Motor neuron (in vitro differentiated cells): ENCODE measurements at regions not wholly inside any gene's neighbourhood (a gene's known extent, or its start where the extent isn't known, plus 50 kb on each side); places are given as distances from the start of the nearest gene placed in this dataset.

Experiments used
- ATAC-seq, 8 experiments: fragments of 200-7000 bp; cut with Tn5 transposase; replicated peaks in 6 of 8; 2 replicates each; pipeline ENCODE4 v1.8.0; 2021; ENCODE audit warnings: mild to moderate bottlenecking in 8 of 8, moderate library complexity in 8 of 8
- H3K27ac ChIP-seq, 2 donors: fragments of 250-450 bp; sonication (Bioruptor Pico); 2 replicates each; pipeline ENCODE4 v1.9.0; 2021; ENCODE audit warnings: antibody characterized with exemption in 2 of 2, mild to moderate bottlenecking in 2 of 2, moderate library complexity in 1 of 2
- H3K4me1 ChIP-seq, 2 donors: fragments of 250-450 bp; sonication (Bioruptor Pico); replicated peaks in 1 of 2; 2 replicates each; pipeline ENCODE4 v1.6.1; 2021; ENCODE audit warnings: antibody characterized with exemption in 2 of 2, mild to moderate bottlenecking in 2 of 2, moderate library complexity in 1 of 2
- H3K4me3 ChIP-seq, 5 donors: fragments of 250-450 bp; sonication (Bioruptor Pico); 2 replicates each; pipeline ENCODE4 v1.9.0; 2021; ENCODE audit warnings: antibody characterized with exemption in 5 of 5, mild to moderate bottlenecking in 5 of 5, moderate library complexity in 4 of 5
- WGBS, 10 experiments: fragments of 450-650 bp; shearing (Covaris generic); methylation state at CpG; one replicate each; pipeline ENCODE4 v1.0.0; 2022; 5-methylcytosine and 5-hydroxymethylcytosine counted together
- in situ Hi-C, 9 experiments: fragments of 400-800 bp; cut with MboI; loops; one replicate each; pipeline ENCODE4 v1.15.0; 2021; ENCODE audit warnings: low sequenced_read_pairs in 9 of 9, low pct_unique_long_range_greater_than_20kb in 2 of 9; ENCODE audit not compliant: unreplicated experiment in 9 of 9

GRCh38 chr1:163824490-163824889 lies 502.7 kb downstream of the NUF2 start:
- peaks cover 0 to 4% of the 10 kb centered on the region in 2 donors for H3K4me1 ChIP-seq
- H3K4me3 ChIP-seq = no peak overlapping the region
- H3K27ac ChIP-seq = no peak overlapping the region
- in situ Hi-C loops = no loop called here
- peak in 1 of 8 experiments; percentile 15 for ATAC-seq
- 60 to 100% (median 93%) methylated on average over 1 to 3 of the region's 3 CpGs; no CpG with 5 or more reads in 1 of the 10 experiments for WGBS, 10 experiments

- H3K27ac ChIP-seq = no peak overlapping the region
- ATAC-seq = no peak
- in situ Hi-C loops = no loop called here
- peaks cover 0 to 4% of the 10 kb centered on the region in 2 donors for H3K4me1 ChIP-seq
- H3K4me3 ChIP-seq = no peak overlapping the region
- WGBS, 10 experiments = 59 to 100% (median 81%) methylated on average over 1 to 3 of the region's 3 CpGs
These were observed 504.7 kb downstream of the NUF2 start for GRCh38 chr1:163826500-163826899.

GRCh38 chr1:163834778-163835177 lies 513.0 kb downstream of the NUF2 start:
- 80 to 100% (median 100%) methylated on average over 1 to 2 of the region's 2 CpGs; no CpG with 5 or more reads in 3 of the 10 experiments for WGBS, 10 experiments
- in situ Hi-C loops = no loop called here
- no peak overlapping the region for H3K4me3 ChIP-seq

GRCh38 chr1:163836481-163836880 lies 514.7 kb downstream of the NUF2 start:
- Histone ChIP-seq H3K27ac (no peak overlapping the region), H3K4me3 (no peak overlapping the region), H3K4me1 (peaks cover 15 to 37% of the 10 kb centered on the region in 2 donors)
- in situ Hi-C loops = no loop called here
- 0 to 90% (median 46%) methylated on average over 1 of the region's 1 CpG; no CpG with 5 or more reads in 6 of the 10 experiments for WGBS, 10 experiments
- ATAC-seq = peak in 4 of 8 experiments; percentile 31 to 78 (median 74)

More at GRCh38 chr1:163834778-163835177, 513.0 kb downstream of the NUF2 start:
- Histone ChIP-seq H3K27ac (no peak overlapping the region), H3K4me1 (peaks cover 15 to 30% of the 10 kb centered on the region in 2 donors)
- ATAC-seq = no peak

- Histone ChIP-seq H3K27ac (no peak overlapping the region), H3K4me3 (no peak overlapping the region), H3K4me1 (peaks cover 17 to 44% of the 10 kb centered on the region in 2 donors)
- WGBS, 10 experiments = 58 to 100% (median 89%) methylated on average over 1 to 3 of the region's 3 CpGs
- in situ Hi-C loops = no loop called here
- ATAC-seq = peak in 3 of 8 experiments; percentile 31 to 61 (median 48)
These were observed 515.5 kb downstream of the NUF2 start for GRCh38 chr1:163837206-163837605.

- ATAC-seq = peak in 3 of 8 experiments; percentile 20 to 43 (median 34)
- WGBS, 10 experiments = 0 to 67% (median 43%) methylated on average over 1 to 2 of the region's 2 CpGs; no CpG with 5 or more reads in 1 of the 10 experiments
- Histone ChIP-seq H3K4me1 (peaks cover 13 to 52% of the 10 kb centered on the region in 2 donors), H3K4me3 (no peak overlapping the region), H3K27ac (peak overlapping the region in 1 of 2 donors; percentile 3)
- in situ Hi-C loops = no loop called here
These were observed 520.8 kb downstream of the NUF2 start for GRCh38 chr1:163842571-163842970.

- Histone ChIP-seq H3K27ac (peak overlapping the region in 1 of 2 donors; percentile 20), H3K4me3 (no peak overlapping the region), H3K4me1 (peaks cover 13 to 49% of the 10 kb centered on the region in 2 donors)
- WGBS, 10 experiments = 0 to 78% (median 40%) methylated on average over 1 of the region's 1 CpG; no CpG with 5 or more reads in 3 of the 10 experiments
- peak; percentile 83 to 100 (median 94) for ATAC-seq
- in situ Hi-C loops = no loop called here
These were observed 522.7 kb downstream of the NUF2 start for GRCh38 chr1:163844459-163844858.

- 40 to 100% (median 63%) methylated on average over 1 to 3 of the region's 3 CpGs; no CpG with 5 or more reads in 1 of the 10 experiments for WGBS, 10 experiments
- Histone ChIP-seq H3K4me1 (peaks cover 13 to 49% of the 10 kb centered on the region in 2 donors), H3K27ac (peak overlapping the region in 1 of 2 donors; percentile 8), H3K4me3 (no peak overlapping the region)
- in situ Hi-C loops = no loop called here
- ATAC-seq = peak in 5 of 8 experiments; percentile 57 to 87 (median 72)
These were observed 523.5 kb downstream of the NUF2 start for GRCh38 chr1:163845279-163845678.

- Histone ChIP-seq H3K4me1 (peaks cover 0 to 25% of the 10 kb centered on the region in 2 donors), H3K4me3 (no peak overlapping the region), H3K27ac (peak overlapping the region in 1 of 2 donors; percentile 13)
- WGBS, 10 experiments = 10 to 60% (median 47%) methylated on average over 1 to 6 of the region's 6 CpGs
- ATAC-seq = peak in 6 of 8 experiments; percentile 48 to 98 (median 79)
- in situ Hi-C loops = no loop called here
These were observed 542.0 kb downstream of the NUF2 start for GRCh38 chr1:163863731-163864130.

- 20 to 91% (median 83%) methylated on average over 1 of the region's 1 CpG; no CpG with 5 or more reads in 5 of the 10 experiments for WGBS, 10 experiments
- peak in 3 of 8 experiments; percentile 42 to 70 (median 57) for ATAC-seq
- Histone ChIP-seq H3K4me3 (no peak overlapping the region), H3K4me1 (peaks cover 0 to 25% of the 10 kb centered on the region in 2 donors), H3K27ac (no peak overlapping the region)
- in situ Hi-C loops = no loop called here
These were observed 542.5 kb downstream of the NUF2 start for GRCh38 chr1:163864207-163864606.

- WGBS, 10 experiments = 34 to 100% (median 91%) methylated on average over 1 to 2 of the region's 2 CpGs; no CpG with 5 or more reads in 1 of the 10 experiments
- Histone ChIP-seq H3K4me1 (peaks cover 0 to 25% of the 10 kb centered on the region in 2 donors), H3K27ac (no peak overlapping the region), H3K4me3 (no peak overlapping the region)
- ATAC-seq = no peak
- in situ Hi-C loops = no loop called here
These were observed 544.8 kb downstream of the NUF2 start for GRCh38 chr1:163866564-163866963.

- WGBS, 10 experiments = 0 to 83% (median 61%) methylated on average over 1 to 2 of the region's 2 CpGs
- H3K4me1 ChIP-seq = peaks cover 9% of the 10 kb centered on the region in 2 donors
- ATAC-seq = peak in 3 of 8 experiments; percentile 3 to 28 (median 10)
- in situ Hi-C loops = no loop called here
- no peak overlapping the region for H3K4me3 ChIP-seq
- no peak overlapping the region for H3K27ac ChIP-seq
These were observed 548.9 kb downstream of the NUF2 start for GRCh38 chr1:163870666-163871065.

- 14 to 100% (median 86%) methylated on average over 1 to 4 of the region's 4 CpGs for WGBS, 10 experiments
- ATAC-seq = no peak
- H3K4me3 ChIP-seq = no peak overlapping the region
- H3K4me1 ChIP-seq = peaks cover 11 to 16% of the 10 kb centered on the region in 2 donors
- in situ Hi-C loops = no loop called here
- no peak overlapping the region for H3K27ac ChIP-seq
These were observed 550.3 kb downstream of the NUF2 start for GRCh38 chr1:163872067-163872466.

GRCh38 chr1:163874070-163874469 lies 552.3 kb downstream of the NUF2 start:
- 0 to 100% (median 77%) methylated on average over 1 of the region's 1 CpG; no CpG with 5 or more reads in 4 of the 10 experiments for WGBS, 10 experiments
- in situ Hi-C loops = no loop called here
- Histone ChIP-seq H3K27ac (no peak overlapping the region), H3K4me1 (peaks cover 11 to 16% of the 10 kb centered on the region in 2 donors), H3K4me3 (no peak overlapping the region)
- ATAC-seq = no peak
